ENCODE measurements at regions not wholly inside any gene's neighbourhood (a gene's known extent, or its start where the extent isn't known, plus 50 kb on each side); places are given as distances from the start of the nearest gene placed in this dataset.
"Not testable (repeated sequence)": the region's sequence is repeated elsewhere in the genome, so short reads cannot be mapped to it uniquely, and the experiment has no call there.

DNA sequence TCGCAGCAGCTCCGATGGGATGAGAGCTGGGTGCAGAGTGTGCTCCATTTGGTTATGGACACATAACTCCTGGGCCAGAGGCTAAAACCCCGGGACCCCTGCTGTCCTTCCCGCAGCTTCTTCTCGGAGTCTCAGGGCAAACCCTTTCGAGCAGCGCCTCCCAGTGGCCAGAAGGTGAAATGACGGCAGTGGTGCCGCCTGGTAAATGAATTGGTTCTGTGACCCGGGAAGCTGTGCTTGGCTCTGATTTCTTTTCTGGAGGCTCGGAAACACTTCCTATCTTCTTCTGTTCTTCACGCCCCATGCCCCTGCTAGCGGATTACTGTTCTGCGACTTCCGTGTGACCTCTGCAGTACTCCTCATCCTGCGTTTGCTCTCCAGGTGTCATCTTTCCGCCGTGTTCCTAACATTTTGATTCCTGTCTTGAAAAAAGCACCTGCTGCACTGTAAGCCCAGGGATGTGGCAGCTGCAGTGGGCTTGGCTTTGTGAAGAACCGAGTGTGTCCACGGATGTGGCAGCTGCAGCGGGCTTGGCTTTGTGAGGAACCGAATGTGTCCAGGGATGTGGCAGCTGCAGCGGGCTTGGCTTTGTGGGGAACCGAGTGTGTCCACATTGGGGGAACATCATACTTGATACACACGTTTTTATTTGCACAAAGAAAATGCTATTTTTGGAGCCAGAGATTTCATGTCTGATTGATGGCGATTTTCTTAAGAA lies 118.0 kb upstream of the ALDH3B2 start:
- intact Hi-C loops (cut with micrococcal nuclease); H3K9me1 ChIP-seq (replicated peaks; ENCODE audit: control insufficient read depth, extremely low read depth, insufficient read depth, low read length); H3K9ac ChIP-seq (replicated peaks; ENCODE audit: extremely low read depth, insufficient read depth, low read length); H3K79me2 ChIP-seq (ENCODE audit: control insufficient read depth, insufficient read depth, low read length); POLR2A ChIA-PET; H3K9me3 ChIP-seq (replicated peaks; ENCODE audit: control insufficient read depth, insufficient read depth, low read length); H3K27me3 ChIP-seq (ENCODE audit: control insufficient read depth in 2 of 2, insufficient read depth in 2 of 2, low read length in 2 of 2); H3K4me2 ChIP-seq (ENCODE audit: insufficient read depth, low read length); dilution Hi-C loops (cut with MboI; ENCODE audit: extremely low pct_ligation_motif_present, low sequenced_read_pairs); H3K4me3 ChIP-seq (replicated peaks in 1 of 3; ENCODE audit: insufficient read depth in 1 of 3, low read depth in 1 of 3, low read length in 3 of 3); H3K36me3 ChIP-seq (ENCODE audit: control insufficient read depth in 2 of 2, extremely low read depth in 1 of 2, insufficient read depth in 2 of 2, low read length in 2 of 2); H3K4me1 ChIP-seq (ENCODE audit: control insufficient read depth, extremely low read depth, insufficient read depth, low read length); H2AFZ ChIP-seq (ENCODE audit: low read depth, low read length); H4K20me1 ChIP-seq (replicated peaks; ENCODE audit: control insufficient read depth, extremely low read depth, insufficient read depth, low read length); BruUV-seq (replicated peaks); DNase-seq (ENCODE audit: low read depth, low spot score); H3K27ac ChIP-seq (ENCODE audit: insufficient read depth, low read depth, low read length): not testable (repeated sequence)
- peak; percentile 68 for FAIRE-seq
- TF ChIP-seq, protein P1, sequence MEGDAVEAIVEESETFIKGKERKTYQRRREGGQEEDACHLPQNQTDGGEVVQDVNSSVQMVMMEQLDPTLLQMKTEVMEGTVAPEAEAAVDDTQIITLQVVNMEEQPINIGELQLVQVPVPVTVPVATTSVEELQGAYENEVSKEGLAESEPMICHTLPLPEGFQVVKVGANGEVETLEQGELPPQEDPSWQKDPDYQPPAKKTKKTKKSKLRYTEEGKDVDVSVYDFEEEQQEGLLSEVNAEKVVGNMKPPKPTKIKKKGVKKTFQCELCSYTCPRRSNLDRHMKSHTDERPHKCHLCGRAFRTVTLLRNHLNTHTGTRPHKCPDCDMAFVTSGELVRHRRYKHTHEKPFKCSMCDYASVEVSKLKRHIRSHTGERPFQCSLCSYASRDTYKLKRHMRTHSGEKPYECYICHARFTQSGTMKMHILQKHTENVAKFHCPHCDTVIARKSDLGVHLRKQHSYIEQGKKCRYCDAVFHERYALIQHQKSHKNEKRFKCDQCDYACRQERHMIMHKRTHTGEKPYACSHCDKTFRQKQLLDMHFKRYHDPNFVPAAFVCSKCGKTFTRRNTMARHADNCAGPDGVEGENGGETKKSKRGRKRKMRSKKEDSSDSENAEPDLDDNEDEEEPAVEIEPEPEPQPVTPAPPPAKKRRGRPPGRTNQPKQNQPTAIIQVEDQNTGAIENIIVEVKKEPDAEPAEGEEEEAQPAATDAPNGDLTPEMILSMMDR (IDR thresholded peaks at IDR 0.05; ENCODE audit: extremely low read depth in 1 of 2, insufficient read depth in 1 of 2, low read depth in 1 of 2, low read length in 2 of 2) = peak in 1 of 2 donors; percentile 45
- CTCF ChIA-PET = interaction anchor here (0.7 to 0.9 kb wide), 3 partner anchors 18 to 220 kb away, joined by 3 to 8 read pairs (median 3); partner anchors contain the start of gene NUDT8

DNA sequence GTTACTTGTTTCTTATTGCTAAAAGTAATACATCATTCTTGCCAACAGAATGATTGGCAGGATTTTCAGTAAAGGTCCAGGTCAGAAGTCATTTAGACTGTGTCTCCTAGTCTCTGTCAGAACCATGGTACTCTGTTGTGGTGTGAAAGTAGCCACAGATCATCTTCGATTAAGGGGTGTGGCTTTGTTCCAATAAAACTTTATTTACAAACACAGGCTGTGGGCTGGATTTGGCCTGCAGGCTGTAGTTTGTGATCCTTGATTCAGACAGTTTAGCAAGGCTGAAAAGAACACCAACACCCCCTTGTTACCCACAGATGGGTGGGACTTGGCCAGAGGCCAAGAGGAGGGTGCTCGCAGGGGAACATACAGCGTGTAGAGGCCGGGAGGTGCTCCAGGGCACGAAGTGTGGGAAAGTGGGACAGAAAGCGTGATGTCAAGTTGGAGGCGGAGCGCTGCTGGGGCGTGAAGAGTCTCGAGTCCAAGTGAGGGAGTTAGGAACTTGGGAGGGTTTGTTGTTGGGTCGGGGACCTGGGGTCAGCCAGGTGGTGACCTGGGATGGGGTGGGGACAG lies 117.3 kb upstream of the ALDH3B2 start:
- H3K79me2 ChIP-seq (ENCODE audit: control insufficient read depth, insufficient read depth, low read length); H3K4me2 ChIP-seq (ENCODE audit: insufficient read depth, low read length); BruUV-seq (replicated peaks); H3K36me3 ChIP-seq (ENCODE audit: control insufficient read depth in 2 of 2, extremely low read depth in 1 of 2, insufficient read depth in 2 of 2, low read length in 2 of 2); H3K4me3 ChIP-seq (replicated peaks in 1 of 3; ENCODE audit: insufficient read depth in 1 of 3, low read depth in 1 of 3, low read length in 3 of 3); H3K27me3 ChIP-seq (ENCODE audit: control insufficient read depth in 2 of 2, insufficient read depth in 2 of 2, low read length in 2 of 2); FAIRE-seq; DNase-seq (ENCODE audit: low read depth, low spot score); H3K27ac ChIP-seq (ENCODE audit: insufficient read depth, low read depth, low read length); H3K4me1 ChIP-seq (ENCODE audit: control insufficient read depth, extremely low read depth, insufficient read depth, low read length); H3K9me3 ChIP-seq (replicated peaks; ENCODE audit: control insufficient read depth, insufficient read depth, low read length); H2AFZ ChIP-seq (ENCODE audit: low read depth, low read length); dilution Hi-C loops (cut with MboI; ENCODE audit: extremely low pct_ligation_motif_present, low sequenced_read_pairs); H3K9ac ChIP-seq (replicated peaks; ENCODE audit: extremely low read depth, insufficient read depth, low read length); H4K20me1 ChIP-seq (replicated peaks; ENCODE audit: control insufficient read depth, extremely low read depth, insufficient read depth, low read length); intact Hi-C loops (cut with micrococcal nuclease); POLR2A ChIA-PET; H3K9me1 ChIP-seq (replicated peaks; ENCODE audit: control insufficient read depth, extremely low read depth, insufficient read depth, low read length): not testable (repeated sequence)
- CTCF ChIA-PET = interaction anchor here (0.7 to 0.9 kb wide), 3 partner anchors 17 to 219 kb away, joined by 3 to 8 read pairs (median 3); partner anchors contain the start of gene NUDT8

DNA sequence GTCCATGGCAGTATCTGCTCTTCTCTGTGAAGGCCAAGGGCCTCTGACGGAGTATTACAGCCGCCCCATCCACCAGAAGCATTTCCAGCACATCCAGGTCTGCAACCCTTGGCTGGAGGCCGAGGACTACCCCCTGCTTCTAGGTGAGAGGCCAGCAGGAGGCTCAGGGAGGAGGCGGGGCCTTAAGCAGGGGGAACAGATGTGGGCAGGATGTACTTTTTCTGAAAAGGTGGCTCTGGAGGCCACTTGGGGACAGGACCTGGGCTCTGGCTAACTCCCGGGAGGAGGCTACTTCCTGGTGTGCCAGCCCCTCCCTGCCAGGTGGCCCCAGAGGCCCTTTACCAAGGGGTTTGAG lies 113.9 kb upstream of the ALDH3B2 start:
- H3K79me2 ChIP-seq (ENCODE audit: control insufficient read depth, insufficient read depth, low read length); FAIRE-seq; H3K9ac ChIP-seq (replicated peaks; ENCODE audit: extremely low read depth, insufficient read depth, low read length); H3K4me1 ChIP-seq (ENCODE audit: control insufficient read depth, extremely low read depth, insufficient read depth, low read length); BruUV-seq (replicated peaks); intact Hi-C loops (cut with micrococcal nuclease); H3K4me2 ChIP-seq (ENCODE audit: insufficient read depth, low read length); POLR2A ChIA-PET; H3K27me3 ChIP-seq (ENCODE audit: control insufficient read depth in 2 of 2, insufficient read depth in 2 of 2, low read length in 2 of 2); H3K4me3 ChIP-seq (replicated peaks in 1 of 3; ENCODE audit: insufficient read depth in 1 of 3, low read depth in 1 of 3, low read length in 3 of 3); H2AFZ ChIP-seq (ENCODE audit: low read depth, low read length); H4K20me1 ChIP-seq (replicated peaks; ENCODE audit: control insufficient read depth, extremely low read depth, insufficient read depth, low read length); dilution Hi-C loops (cut with MboI; ENCODE audit: extremely low pct_ligation_motif_present, low sequenced_read_pairs); CTCF ChIA-PET; DNase-seq (ENCODE audit: low read depth, low spot score); H3K27ac ChIP-seq (ENCODE audit: insufficient read depth, low read depth, low read length); H3K9me1 ChIP-seq (replicated peaks; ENCODE audit: control insufficient read depth, extremely low read depth, insufficient read depth, low read length); H3K9me3 ChIP-seq (replicated peaks; ENCODE audit: control insufficient read depth, insufficient read depth, low read length); H3K36me3 ChIP-seq (ENCODE audit: control insufficient read depth in 2 of 2, extremely low read depth in 1 of 2, insufficient read depth in 2 of 2, low read length in 2 of 2): not testable (repeated sequence)
